ENCODE measurements at regions not wholly inside any gene's neighbourhood (a gene's known extent, or its start where the extent isn't known, plus 50 kb on each side); places are given as distances from the start of the nearest gene placed in this dataset.

GRCh38 chr7:114190387-114190786 lies 224.2 kb upstream of the FOXP2 start:
- TF ChIP-seq ZNF850 (CRISPR knock-in tag; conservative IDR thresholded peaks at IDR 0.05) (no peak), ZNF138 (CRISPR knock-in tag; IDR thresholded peaks at IDR 0.05; ENCODE audit: low read depth) (no peak)
